ENCODE measurements at regions not wholly inside any gene's neighbourhood (a gene's known extent, or its start where the extent isn't known, plus 50 kb on each side); places are given as distances from the start of the nearest gene placed in this dataset.

DNA sequence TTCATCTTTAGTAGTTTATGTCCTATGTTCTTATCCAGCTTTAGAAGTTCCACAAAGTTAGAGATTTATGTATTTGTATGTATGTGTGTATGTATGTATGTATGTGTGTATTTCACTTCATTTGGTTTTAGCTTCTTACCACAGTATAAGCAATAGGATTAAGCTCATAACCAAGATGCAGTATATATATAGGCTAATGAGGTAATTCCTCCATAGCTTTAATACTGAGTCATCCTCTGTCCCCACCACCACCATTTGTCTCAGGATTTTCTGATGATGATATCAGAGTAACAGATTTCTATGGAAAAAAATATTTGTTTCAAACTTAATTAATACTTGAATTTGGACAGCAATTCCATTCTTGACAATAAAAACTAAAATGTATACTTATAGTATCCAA lies 159.2 kb downstream of the SOX11 start (continued):
- TF ChIP-seq, protein P1, sequence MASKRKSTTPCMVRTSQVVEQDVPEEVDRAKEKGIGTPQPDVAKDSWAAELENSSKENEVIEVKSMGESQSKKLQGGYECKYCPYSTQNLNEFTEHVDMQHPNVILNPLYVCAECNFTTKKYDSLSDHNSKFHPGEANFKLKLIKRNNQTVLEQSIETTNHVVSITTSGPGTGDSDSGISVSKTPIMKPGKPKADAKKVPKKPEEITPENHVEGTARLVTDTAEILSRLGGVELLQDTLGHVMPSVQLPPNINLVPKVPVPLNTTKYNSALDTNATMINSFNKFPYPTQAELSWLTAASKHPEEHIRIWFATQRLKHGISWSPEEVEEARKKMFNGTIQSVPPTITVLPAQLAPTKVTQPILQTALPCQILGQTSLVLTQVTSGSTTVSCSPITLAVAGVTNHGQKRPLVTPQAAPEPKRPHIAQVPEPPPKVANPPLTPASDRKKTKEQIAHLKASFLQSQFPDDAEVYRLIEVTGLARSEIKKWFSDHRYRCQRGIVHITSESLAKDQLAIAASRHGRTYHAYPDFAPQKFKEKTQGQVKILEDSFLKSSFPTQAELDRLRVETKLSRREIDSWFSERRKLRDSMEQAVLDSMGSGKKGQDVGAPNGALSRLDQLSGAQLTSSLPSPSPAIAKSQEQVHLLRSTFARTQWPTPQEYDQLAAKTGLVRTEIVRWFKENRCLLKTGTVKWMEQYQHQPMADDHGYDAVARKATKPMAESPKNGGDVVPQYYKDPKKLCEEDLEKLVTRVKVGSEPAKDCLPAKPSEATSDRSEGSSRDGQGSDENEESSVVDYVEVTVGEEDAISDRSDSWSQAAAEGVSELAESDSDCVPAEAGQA (IDR thresholded peaks at IDR 0.05; ENCODE audit: low read depth): no peak
- TF ChIP-seq, protein P1 (CRISPR knock-in tag; IDR thresholded peaks at IDR 0.05; ENCODE audit: borderline replicate concordance): no peak
- TF ChIP-seq RAD51 (IDR thresholded peaks at IDR 0.05; ENCODE audit: borderline replicate concordance) (no peak), RXRB (CRISPR knock-in tag; IDR thresholded peaks at IDR 0.05; ENCODE audit: borderline replicate concordance) (no peak), PHB2 (IDR thresholded peaks at IDR 0.05; ENCODE audit: partially characterized antibody) (no peak), SNAI1 (CRISPR knock-in tag; IDR thresholded peaks at IDR 0.05; ENCODE audit: borderline replicate concordance) (no peak), SRSF9 (IDR thresholded peaks at IDR 0.05; ENCODE audit: borderline replicate concordance, insufficient read depth, low read depth, low read length, poor library complexity, severe bottlenecking) (no peak), ZMYM4 (CRISPR knock-in tag; IDR thresholded peaks at IDR 0.05) (no peak), NFE2 (CRISPR knock-in tag; IDR thresholded peaks at IDR 0.05) (no peak)

DNA sequence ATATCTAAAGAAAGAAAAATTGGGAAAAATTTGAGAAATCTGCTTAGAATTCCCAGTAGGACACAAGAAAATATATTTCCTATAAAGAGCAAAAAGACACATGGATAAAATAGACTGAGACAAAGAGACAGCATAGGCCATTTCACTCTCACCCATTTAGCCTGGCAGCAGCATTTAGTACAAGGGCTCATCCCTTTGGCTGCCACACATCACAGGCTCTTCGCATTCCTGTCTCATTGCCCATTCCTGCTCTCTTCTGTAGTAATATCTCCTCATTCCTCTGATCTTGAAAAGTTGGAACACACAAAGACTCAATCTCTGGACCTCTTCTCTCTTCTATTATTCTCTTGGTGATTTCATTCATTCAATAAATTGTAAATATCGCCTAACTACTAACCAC lies 162.6 kb downstream of the SOX11 start:
- no peak overlapping the region for H3K27ac ChIP-seq (ENCODE audit: extremely low read length, insufficient read depth, low read length)
- no TSS peak for BruUV-seq (replicated peaks)
- POLR2A ChIA-PET: no interaction called here
- FAIRE-seq: no peak
- H3K27me3 ChIP-seq (ENCODE audit: control insufficient read depth in 1 of 2, insufficient read depth in 2 of 2, low read length in 2 of 2): no peaks in the 10 kb centered on the region
- no peak overlapping the region for H2AFZ ChIP-seq (ENCODE audit: low read length)
- no peak overlapping the region for H3K4me2 ChIP-seq (ENCODE audit: low read depth, low read length)
- no peaks in the 10 kb centered on the region for H3K36me3 ChIP-seq (replicated peaks in 1 of 2; ENCODE audit: control insufficient read depth in 1 of 2, insufficient read depth in 2 of 2, low read length in 2 of 2)
- H3K9me3 ChIP-seq (ENCODE audit: low read length): peaks cover 50% of the 10 kb centered on the region
- in situ Hi-C loops (cut with HindIII; ENCODE audit: extremely low pct_ligation_motif_present, low pct_unique_long_range_greater_than_20kb): no loop called here
- no peak for DNase-seq (ENCODE audit: low spot score)
- WGBS (ENCODE audit: low lambda C conversion rate): 15% methylated on average over 2 of the region's 2 CpGs
- H3K9ac ChIP-seq (ENCODE audit: insufficient read depth, low read depth, low read length): no peak overlapping the region
- no peak for ATAC-seq
- CTCF ChIA-PET (ENCODE audit: low intra/inter-chr PET ratio, low total read pairs): no interaction called here
- no peaks in the 10 kb centered on the region for H4K20me1 ChIP-seq (ENCODE audit: insufficient read depth, low read length)
- intact Hi-C loops (cut with micrococcal nuclease; ENCODE audit: unreplicated experiment): no loop called here
- no peaks in the 10 kb centered on the region for H3K79me2 ChIP-seq (ENCODE audit: insufficient read depth, low read length)
- no peaks in the 10 kb centered on the region for H3K4me1 ChIP-seq (ENCODE audit: insufficient read depth, low read length)
- no peak overlapping the region for H3K4me3 ChIP-seq (replicated peaks in 1 of 3; ENCODE audit: insufficient read depth in 1 of 3, low read depth in 2 of 3, low read length in 3 of 3)
- TF ChIP-seq, protein P2, sequence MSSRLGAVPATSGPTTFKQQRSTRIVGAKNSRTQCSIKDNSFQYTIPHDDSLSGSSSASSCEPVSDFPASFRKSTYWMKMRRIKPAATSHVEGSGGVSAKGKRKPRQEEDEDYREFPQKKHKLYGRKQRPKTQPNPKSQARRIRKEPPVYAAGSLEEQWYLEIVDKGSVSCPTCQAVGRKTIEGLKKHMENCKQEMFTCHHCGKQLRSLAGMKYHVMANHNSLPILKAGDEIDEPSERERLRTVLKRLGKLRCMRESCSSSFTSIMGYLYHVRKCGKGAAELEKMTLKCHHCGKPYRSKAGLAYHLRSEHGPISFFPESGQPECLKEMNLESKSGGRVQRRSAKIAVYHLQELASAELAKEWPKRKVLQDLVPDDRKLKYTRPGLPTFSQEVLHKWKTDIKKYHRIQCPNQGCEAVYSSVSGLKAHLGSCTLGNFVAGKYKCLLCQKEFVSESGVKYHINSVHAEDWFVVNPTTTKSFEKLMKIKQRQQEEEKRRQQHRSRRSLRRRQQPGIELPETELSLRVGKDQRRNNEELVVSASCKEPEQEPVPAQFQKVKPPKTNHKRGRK (CRISPR knock-in tag; IDR thresholded peaks at IDR 0.05): no peak
- TF ChIP-seq, protein P3, sequence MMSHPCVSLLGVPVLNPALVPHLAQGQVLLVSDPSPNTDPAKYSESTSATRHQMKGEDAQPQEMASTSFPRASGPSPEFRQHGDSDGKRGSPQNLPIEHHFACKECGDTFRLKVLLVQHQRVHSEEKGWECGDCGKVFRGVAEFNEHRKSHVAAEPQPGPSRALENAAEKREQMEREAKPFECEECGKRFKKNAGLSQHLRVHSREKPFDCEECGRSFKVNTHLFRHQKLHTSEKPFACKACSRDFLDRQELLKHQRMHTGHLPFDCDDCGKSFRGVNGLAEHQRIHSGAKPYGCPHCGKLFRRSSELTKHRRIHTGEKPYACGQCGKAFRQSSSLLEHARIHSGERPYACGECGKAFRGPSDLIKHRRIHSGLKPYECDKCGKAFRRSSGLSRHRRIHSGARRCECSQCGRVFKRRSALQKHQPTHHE (CRISPR knock-in tag; IDR thresholded peaks at IDR 0.05; ENCODE audit: borderline replicate concordance): no peak
- TF ChIP-seq KLF12 (CRISPR knock-in tag; IDR thresholded peaks at IDR 0.05; ENCODE audit: borderline replicate concordance) (no peak), KAT8 (CRISPR knock-in tag; IDR thresholded peaks at IDR 0.05) (no peak), NRL (CRISPR knock-in tag; IDR thresholded peaks at IDR 0.05; ENCODE audit: borderline replicate concordance) (no peak)
- TF ChIP-seq, protein P4, sequence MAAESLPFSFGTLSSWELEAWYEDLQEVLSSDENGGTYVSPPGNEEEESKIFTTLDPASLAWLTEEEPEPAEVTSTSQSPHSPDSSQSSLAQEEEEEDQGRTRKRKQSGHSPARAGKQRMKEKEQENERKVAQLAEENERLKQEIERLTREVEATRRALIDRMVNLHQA (CRISPR knock-in tag; IDR thresholded peaks at IDR 0.05): no peak

Measured in HepG2 (cell line).